SK-N-SH (cell line): ENCODE measurements at regions not wholly inside any gene's neighbourhood (a gene's known extent, or its start where the extent isn't known, plus 50 kb on each side); places are given as distances from the start of the nearest gene placed in this dataset.
A peak's percentile ranks its signal among the peaks of the same experiment; 100 is the strongest.

ENCODE experiments used
- CTCF ChIA-PET: fragments of 300-600, 350-600 bp; formaldehyde crosslinking; extraction: SDS; loops from one replicate; lab custom pipeline; 2021; lab: Yijun Ruan, JAX
- POLR2A ChIA-PET: fragments of 350-600 bp; sonication (Branson Sonifier 250); formaldehyde crosslinking; extraction: SDS; loops from one replicate; lab custom pipeline; 2020; ENCODE audit warnings: antibody characterized with exemption, inconsistent platforms; lab: Yijun Ruan, JAX
- DNase-seq: peaks from one replicate; pipeline ENCODE4 v3.0.0; 2012
- H2AFZ ChIP-seq: fragments of 200-600 bp; sonication (generic); 2 replicates; pipeline ENCODE4 v1.8.1; 2016; ENCODE audit warnings: antibody characterized with exemption, mild to moderate bottlenecking, low read depth
- H3F3A ChIP-seq: fragments of 200-600 bp; sonication (generic); replicated peaks from 2 replicates; pipeline ENCODE3; 2016; ENCODE audit warnings: antibody characterized with exemption, mild to moderate bottlenecking; ENCODE audit not compliant: insufficient read depth
- H3K27ac ChIP-seq, 2 experiments: fragments of 200-500 bp in 1 of 2; fragments of 200-600 bp in 1 of 2; sonication (Bioruptor generic) in 1 of 2; sonication (generic), shearing (Covaris generic) in 1 of 2; 2 replicates each; pipeline versions ENCODE4 v1.5.1 to v1.6.1; 2014 to 2016; ENCODE audit warnings: low read depth in 2 of 2, inconsistent platforms in 1 of 2, low read length in 1 of 2, mild to moderate bottlenecking in 1 of 2, mixed read lengths in 1 of 2
- H3K27me3 ChIP-seq: fragments of 200-600 bp; sonication (generic), shearing (Covaris generic); 2 replicates; pipeline ENCODE4 v1.6.1; 2016; ENCODE audit warnings: mixed run types; ENCODE audit not compliant: insufficient read depth
- H3K36me3 ChIP-seq, 2 experiments: fragments of 200-500 bp in 1 of 2; fragments of 200-600 bp in 1 of 2; sonication (Bioruptor generic) in 1 of 2; sonication (generic) in 1 of 2; replicated peaks in 1 of 2; 2 replicates each; pipeline versions ENCODE3 to v1.5.1; 2014 to 2016; ENCODE audit warnings: low read length in 1 of 2, mild to moderate bottlenecking in 1 of 2; ENCODE audit not compliant: insufficient read depth in 2 of 2, control insufficient read depth in 1 of 2
- H3K4me1 ChIP-seq, 2 experiments: fragments of 200-500 bp in 1 of 2; fragments of 200-600 bp in 1 of 2; sonication (Bioruptor generic) in 1 of 2; sonication (generic), shearing (Covaris generic) in 1 of 2; 2 replicates each; pipeline versions ENCODE4 v1.5.1 to v1.6.1; 2014 to 2016; ENCODE audit warnings: low read depth in 1 of 2, low read length in 1 of 2, mixed run types in 1 of 2; ENCODE audit not compliant: insufficient read depth in 2 of 2, control insufficient read depth in 1 of 2
- H3K4me2 ChIP-seq: fragments of 200-600 bp; sonication (generic), shearing (Covaris generic); 2 replicates; pipeline ENCODE4 v1.6.1; 2017; ENCODE audit warnings: mixed run types
- H3K4me3 ChIP-seq, 2 experiments: fragments of 200-500 bp in 1 of 2; fragments of 200-600 bp in 1 of 2; sonication (Bioruptor generic) in 1 of 2; sonication (generic), shearing (Covaris generic) in 1 of 2; 2 replicates each; pipeline versions ENCODE4 v1.5.1 to v1.8.1; 2014 to 2016; ENCODE audit warnings: low read depth in 2 of 2, inconsistent platforms in 1 of 2, low read length in 1 of 2, mild to moderate bottlenecking in 1 of 2, mixed read lengths in 1 of 2, moderate library complexity in 1 of 2
- H3K79me2 ChIP-seq: fragments of 200-600 bp; sonication (generic); 2 replicates; pipeline ENCODE4 v1.8.1; 2017; ENCODE audit warnings: mild to moderate bottlenecking; ENCODE audit not compliant: insufficient read depth
- H3K9ac ChIP-seq: fragments of 200-600 bp; sonication (generic); 2 replicates; pipeline ENCODE4 v1.6.1; 2017; ENCODE audit warnings: mixed run types
- H3K9me2 ChIP-seq: fragments of 200-600 bp; sonication (generic); 2 replicates; pipeline ENCODE4 v1.6.1; 2017; ENCODE audit warnings: mixed run types
- H3K9me3 ChIP-seq: fragments of 200-600 bp; sonication (generic); 2 replicates; pipeline ENCODE4 v1.6.1; 2017; ENCODE audit warnings: mixed run types, mild to moderate bottlenecking, moderate library complexity
- H4K20me1 ChIP-seq: fragments of 200-600 bp; sonication (generic); 2 replicates; pipeline ENCODE4 v1.6.1; 2017; ENCODE audit warnings: mild to moderate bottlenecking, mixed run types; ENCODE audit not compliant: insufficient read depth
- CTCF ChIP-seq: fragments of 200-600 bp; sonication (generic); IDR thresholded peaks from 2 replicates; pipeline ENCODE4 v1.6.1; 2017; ENCODE audit warnings: antibody characterized with exemption, mild to moderate bottlenecking, moderate library complexity
- FOSL2 ChIP-seq: IDR thresholded peaks from 2 replicates; pipeline ENCODE4 v1.4.0; 2012; ENCODE audit warnings: low read depth, mild to moderate bottlenecking, moderate library complexity, borderline replicate concordance
- FOXM1 ChIP-seq: IDR thresholded peaks from 2 replicates; pipeline ENCODE4 v1.4.0; 2012; ENCODE audit warnings: low read depth, mild to moderate bottlenecking
- MEF2A ChIP-seq: IDR thresholded peaks from 2 replicates; pipeline ENCODE4 v1.4.0; 2012; ENCODE audit warnings: low read depth, borderline replicate concordance
- MXI1 ChIP-seq: IDR thresholded peaks from 2 replicates; pipeline ENCODE4 v1.6.1; 2012; ENCODE audit warnings: mild to moderate bottlenecking, low read depth, low read length, improper control_type of control experiment
- NFIC ChIP-seq: IDR thresholded peaks from 2 replicates; pipeline ENCODE4 v1.4.0; 2012; ENCODE audit warnings: borderline replicate concordance
- NRF1 ChIP-seq: IDR thresholded peaks from 2 replicates; pipeline ENCODE4 v1.6.1; 2012; ENCODE audit warnings: low read depth, mild to moderate bottlenecking, low read length
- POLR2AphosphoS5 ChIP-seq: IDR thresholded peaks from 2 replicates; pipeline ENCODE4 v1.6.1; 2012; ENCODE audit warnings: low read depth, low read length
- RAD21 ChIP-seq: IDR thresholded peaks from 2 replicates; pipeline ENCODE4 v1.6.1; 2012; ENCODE audit warnings: mild to moderate bottlenecking, low read length
- RFX5 ChIP-seq: IDR thresholded peaks from 2 replicates; pipeline ENCODE4 v1.6.1; 2012; ENCODE audit warnings: mild to moderate bottlenecking, improper control_type of control experiment, low read length
- SIN3A ChIP-seq: IDR thresholded peaks from 2 replicates; pipeline ENCODE4 v1.6.1; 2012; ENCODE audit warnings: low read depth, mild to moderate bottlenecking, low read length, moderate library complexity, borderline replicate concordance
- TAF1 ChIP-seq: IDR thresholded peaks from 2 replicates; pipeline ENCODE4 v1.6.1; 2012; ENCODE audit warnings: low read depth, mild to moderate bottlenecking, low read length, moderate library complexity, borderline replicate concordance
- TCF12 ChIP-seq: IDR thresholded peaks from 2 replicates; pipeline ENCODE4 v1.4.0; 2012
- TEAD4 ChIP-seq: IDR thresholded peaks from 2 replicates; pipeline ENCODE4 v1.4.0; 2012; ENCODE audit warnings: mild to moderate bottlenecking, borderline replicate concordance; ENCODE audit not compliant: insufficient read depth
- USF1 ChIP-seq: IDR thresholded peaks from 2 replicates; pipeline ENCODE4 v1.4.0; 2012; ENCODE audit warnings: low read depth, borderline replicate concordance
- WGBS: methylation state at CpG from one replicate; pipeline ENCODE4 v1.1.6; 2017; ENCODE audit warnings: low lambda C conversion rate; 5-methylcytosine and 5-hydroxymethylcytosine counted together
- TF ChIP-seq, protein P1 (sequence below): IDR thresholded peaks from 2 replicates; pipeline ENCODE4; 2012
- TF ChIP-seq, protein P2 (sequence below): fragments of 150-350 bp; IDR thresholded peaks from 2 replicates; pipeline ENCODE4 v1.6.1; 2017; ENCODE audit warnings: antibody characterized with exemption, low read length, low read depth, borderline replicate concordance
- TF ChIP-seq, protein P3 (sequence below): fragments of 150-350 bp; IDR thresholded peaks from 2 replicates; pipeline ENCODE4 v1.6.1; 2016; ENCODE audit warnings: mild to moderate bottlenecking, low read depth, low read length

DNA sequence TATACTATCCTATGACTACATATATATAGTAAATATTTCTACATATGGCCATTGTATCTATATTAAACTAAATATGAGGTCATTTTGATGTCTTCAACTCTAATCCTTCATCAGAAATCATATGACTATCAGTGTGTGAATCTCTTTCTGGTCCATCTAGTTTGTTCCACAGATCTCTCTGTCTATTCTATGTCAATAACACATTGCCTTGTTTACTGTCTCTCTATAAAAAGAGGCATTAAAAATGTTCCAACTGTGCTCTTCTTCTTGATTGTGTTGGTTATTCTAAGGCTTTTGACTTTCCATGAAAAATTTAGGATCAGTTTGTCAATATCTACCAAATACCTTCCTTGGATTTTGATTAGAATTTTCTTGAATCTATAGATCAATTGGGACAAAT is 338.3 kb upstream of the FSTL5 start:
- Histone ChIP-seq H2AFZ (no peak overlapping the region), H3K27ac (no peak overlapping the region), H3K27me3 (no peaks in the 10 kb centered on the region; the same call in 1 of the 2 replicates)
- POLR2A ChIA-PET: no interaction called here
- TF ChIP-seq, protein P1, sequence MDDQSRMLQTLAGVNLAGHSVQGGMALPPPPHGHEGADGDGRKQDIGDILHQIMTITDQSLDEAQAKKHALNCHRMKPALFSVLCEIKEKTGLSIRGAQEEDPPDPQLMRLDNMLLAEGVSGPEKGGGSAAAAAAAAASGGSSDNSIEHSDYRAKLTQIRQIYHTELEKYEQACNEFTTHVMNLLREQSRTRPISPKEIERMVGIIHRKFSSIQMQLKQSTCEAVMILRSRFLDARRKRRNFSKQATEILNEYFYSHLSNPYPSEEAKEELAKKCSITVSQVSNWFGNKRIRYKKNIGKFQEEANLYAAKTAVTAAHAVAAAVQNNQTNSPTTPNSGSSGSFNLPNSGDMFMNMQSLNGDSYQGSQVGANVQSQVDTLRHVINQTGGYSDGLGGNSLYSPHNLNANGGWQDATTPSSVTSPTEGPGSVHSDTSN: no peak
- TF ChIP-seq, protein P2, sequence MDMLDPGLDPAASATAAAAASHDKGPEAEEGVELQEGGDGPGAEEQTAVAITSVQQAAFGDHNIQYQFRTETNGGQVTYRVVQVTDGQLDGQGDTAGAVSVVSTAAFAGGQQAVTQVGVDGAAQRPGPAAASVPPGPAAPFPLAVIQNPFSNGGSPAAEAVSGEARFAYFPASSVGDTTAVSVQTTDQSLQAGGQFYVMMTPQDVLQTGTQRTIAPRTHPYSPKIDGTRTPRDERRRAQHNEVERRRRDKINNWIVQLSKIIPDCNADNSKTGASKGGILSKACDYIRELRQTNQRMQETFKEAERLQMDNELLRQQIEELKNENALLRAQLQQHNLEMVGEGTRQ: no peak
- no peak for TF ChIP-seq RFX5
- TF ChIP-seq FOSL2: no peak
- TF ChIP-seq USF1: no peak
- TF ChIP-seq CTCF: no peak
- no peak for TF ChIP-seq NFIC
- no peak for TF ChIP-seq TCF12
- no peak for TF ChIP-seq SIN3A
- TF ChIP-seq TEAD4: no peak
- TF ChIP-seq, all 33 proteins: peak for 0
- CTCF ChIA-PET: no interaction called here
- H3K4me2 ChIP-seq: no peak overlapping the region
- H3F3A ChIP-seq: no peaks in the 10 kb centered on the region
- no peaks in the 10 kb centered on the region for H3K36me3 ChIP-seq
- no peaks in the 10 kb centered on the region for H3K9me3 ChIP-seq
- H3K79me2 ChIP-seq: no peaks in the 10 kb centered on the region
- no peaks in the 10 kb centered on the region; a peak in 1 of 4 replicates for H3K4me1 ChIP-seq
- no peak for DNase-seq
- no peak overlapping the region for H3K4me3 ChIP-seq
- no peak overlapping the region for H3K9ac ChIP-seq
- H4K20me1 ChIP-seq: no peaks in the 10 kb centered on the region
- H3K9me2 ChIP-seq: no peaks in the 10 kb centered on the region

- no peaks in the 10 kb centered on the region; a peak in 1 of 4 replicates for H3K4me1 ChIP-seq
- H3K36me3 ChIP-seq: no peaks in the 10 kb centered on the region
- CTCF ChIA-PET: interaction anchor here (1.3 to 5.7 kb wide), 3 partner anchors 9 to 1026 kb away, joined by 3 to 76 read pairs (median 4); partner anchors contain the start of gene NPY1R
- no peak overlapping the region for H3K27ac ChIP-seq
- H3K4me3 ChIP-seq: no peak overlapping the region
- H3K9ac ChIP-seq: no peak overlapping the region
- no peak overlapping the region for H3K4me2 ChIP-seq
- no peaks in the 10 kb centered on the region for H3K9me3 ChIP-seq
- no peak overlapping the region for H2AFZ ChIP-seq
- 13% methylated on average over 1 of the region's 1 CpG for WGBS
- H3K79me2 ChIP-seq: no peaks in the 10 kb centered on the region
- no peaks in the 10 kb centered on the region for H3K9me2 ChIP-seq
- H3K27me3 ChIP-seq: no peaks in the 10 kb centered on the region; the same call in 1 of the 2 replicates
- no peaks in the 10 kb centered on the region for H4K20me1 ChIP-seq
- DNase-seq: peak; percentile 18
- POLR2A ChIA-PET: no interaction called here
- no peaks in the 10 kb centered on the region for H3F3A ChIP-seq
- TF ChIP-seq RAD21: 0 out of 2 replicates have a peak, but pooled peaks have one; percentile 19
- no peak for TF ChIP-seq TAF1
- TF ChIP-seq RFX5: no peak
- no peak for TF ChIP-seq POLR2AphosphoS5
- TF ChIP-seq NFIC: no peak
- peak; percentile 62 for TF ChIP-seq CTCF
- TF ChIP-seq NRF1: no peak
- TF ChIP-seq, protein P3, sequence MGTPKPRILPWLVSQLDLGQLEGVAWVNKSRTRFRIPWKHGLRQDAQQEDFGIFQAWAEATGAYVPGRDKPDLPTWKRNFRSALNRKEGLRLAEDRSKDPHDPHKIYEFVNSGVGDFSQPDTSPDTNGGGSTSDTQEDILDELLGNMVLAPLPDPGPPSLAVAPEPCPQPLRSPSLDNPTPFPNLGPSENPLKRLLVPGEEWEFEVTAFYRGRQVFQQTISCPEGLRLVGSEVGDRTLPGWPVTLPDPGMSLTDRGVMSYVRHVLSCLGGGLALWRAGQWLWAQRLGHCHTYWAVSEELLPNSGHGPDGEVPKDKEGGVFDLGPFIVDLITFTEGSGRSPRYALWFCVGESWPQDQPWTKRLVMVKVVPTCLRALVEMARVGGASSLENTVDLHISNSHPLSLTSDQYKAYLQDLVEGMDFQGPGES: no peak
- TF ChIP-seq, protein P1: no peak
- TF ChIP-seq MXI1: no peak
- no peak for TF ChIP-seq FOXM1
- no peak for TF ChIP-seq MEF2A
Observed at GRCh38 chr4:162499478-162499877, 335.7 kb upstream of the FSTL5 start.
